SKM-1 (cell line): ENCODE measurements at regions not wholly inside any gene's neighbourhood (a gene's known extent, or its start where the extent isn't known, plus 50 kb on each side); places are given as distances from the start of the nearest gene placed in this dataset.
"Not testable (repeated sequence)": the region's sequence is repeated elsewhere in the genome, so short reads cannot be mapped to it uniquely, and the experiment has no call there.

Experiments
- DNase-seq: peaks from one replicate; lab custom pipeline; 2025; ENCODE audit not compliant: unreplicated experiment; lab: John Stamatoyannopoulos, UW

DNA sequence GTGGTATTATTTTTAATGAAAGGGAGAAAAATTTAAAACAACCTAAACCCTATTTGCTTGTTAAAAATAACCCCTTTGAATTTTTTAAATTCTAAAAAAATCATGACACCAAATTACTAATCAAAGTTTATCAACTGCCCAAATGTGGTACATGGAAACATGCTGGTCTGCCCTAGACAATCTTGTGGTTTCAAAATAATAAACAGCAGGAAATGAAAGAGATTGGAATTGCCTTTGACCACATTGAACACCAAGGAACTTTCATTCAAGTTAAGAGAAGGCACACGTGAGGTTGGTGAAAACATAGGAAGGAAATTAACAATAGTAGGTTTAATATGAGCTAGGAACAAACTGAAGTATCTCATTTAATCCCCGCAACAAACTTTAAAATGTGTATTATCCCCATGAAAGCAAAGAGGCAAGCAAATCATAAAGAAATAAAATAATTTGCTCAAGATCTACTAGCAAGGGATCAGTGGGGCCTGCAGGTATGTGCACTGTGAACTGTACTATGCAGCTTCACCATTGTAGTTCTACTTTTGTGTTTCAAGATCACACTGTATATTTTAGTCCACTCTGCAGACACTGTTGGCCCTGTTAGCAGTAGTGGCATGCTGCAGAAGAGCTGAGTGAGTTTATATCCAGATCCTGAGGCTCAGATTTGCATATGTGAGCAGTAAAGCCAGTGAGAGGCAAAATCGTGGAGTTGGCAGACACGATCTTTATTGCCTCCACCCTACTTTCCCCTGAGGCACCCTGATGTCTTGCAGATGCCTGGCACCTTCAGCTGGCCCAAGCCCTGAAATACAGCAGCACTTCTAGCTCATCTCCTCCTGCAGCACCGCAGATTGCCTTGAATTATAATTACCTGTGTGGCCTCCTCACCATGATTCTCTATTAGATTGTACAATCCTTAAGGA lies 157.8 kb upstream of the TENT5A start:
- no peak for DNase-seq

DNA sequence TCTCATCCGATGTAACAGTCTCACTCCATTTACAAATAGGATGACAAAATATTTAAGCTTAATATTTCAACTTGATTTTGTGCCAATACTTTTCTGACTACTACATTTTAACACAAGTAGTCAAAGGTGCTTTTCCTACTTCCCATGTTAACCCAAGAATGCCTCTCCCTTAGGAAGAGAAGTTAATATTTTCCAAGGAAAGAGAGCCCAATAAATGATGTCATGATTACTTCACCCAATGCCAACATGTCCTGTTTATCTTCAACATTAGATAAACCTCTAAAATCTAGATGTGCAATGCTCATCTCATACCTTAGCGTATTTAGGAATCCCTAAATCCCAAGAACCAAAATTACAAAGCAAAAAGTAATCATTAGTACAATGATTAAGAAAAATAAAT lies 156.7 kb upstream of the TENT5A start:
- no peak for DNase-seq

DNA sequence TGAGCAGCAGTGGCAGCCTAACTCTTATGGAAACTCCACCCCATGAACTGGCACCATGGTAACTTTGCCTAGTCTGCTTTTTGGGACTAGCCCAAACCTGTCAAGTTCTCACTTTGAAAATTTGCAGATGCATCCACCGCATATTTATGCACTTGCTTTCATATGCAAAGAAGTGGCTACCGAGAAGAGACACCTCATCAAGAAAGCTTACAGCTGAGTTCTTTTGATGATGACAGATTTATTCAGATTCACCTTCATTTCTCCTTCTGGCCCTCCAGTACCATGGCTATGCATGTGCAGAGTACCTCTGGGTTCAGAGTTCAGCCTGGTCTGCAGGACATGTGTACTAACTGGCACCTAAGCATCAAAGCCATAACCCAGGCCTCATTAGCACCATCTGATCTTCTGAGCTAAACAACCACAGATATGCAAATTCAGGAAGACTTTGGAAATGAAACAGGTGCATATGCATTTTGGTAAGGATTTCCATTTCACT lies 154.3 kb upstream of the TENT5A start:
- DNase-seq: no peak

DNA sequence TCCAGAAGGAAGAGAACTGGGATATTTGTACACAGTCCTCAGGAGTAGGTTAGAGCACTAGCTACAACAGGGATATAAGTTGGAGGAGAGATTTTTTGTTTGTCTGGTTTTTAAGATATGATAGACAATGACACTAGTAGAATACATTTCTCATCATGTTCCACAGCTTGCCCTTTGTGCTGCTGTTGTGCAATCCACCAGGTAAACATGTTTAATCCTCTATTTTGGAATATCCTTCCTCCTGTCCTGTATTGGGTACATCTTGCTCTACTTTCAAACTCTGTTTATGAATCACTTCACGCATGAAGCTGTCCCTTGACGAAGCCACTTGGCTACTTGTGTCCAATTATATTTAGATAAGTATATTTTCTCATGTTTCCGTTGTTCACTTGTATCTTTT lies 153.6 kb upstream of the TENT5A start:
- DNase-seq: no peak

DNA sequence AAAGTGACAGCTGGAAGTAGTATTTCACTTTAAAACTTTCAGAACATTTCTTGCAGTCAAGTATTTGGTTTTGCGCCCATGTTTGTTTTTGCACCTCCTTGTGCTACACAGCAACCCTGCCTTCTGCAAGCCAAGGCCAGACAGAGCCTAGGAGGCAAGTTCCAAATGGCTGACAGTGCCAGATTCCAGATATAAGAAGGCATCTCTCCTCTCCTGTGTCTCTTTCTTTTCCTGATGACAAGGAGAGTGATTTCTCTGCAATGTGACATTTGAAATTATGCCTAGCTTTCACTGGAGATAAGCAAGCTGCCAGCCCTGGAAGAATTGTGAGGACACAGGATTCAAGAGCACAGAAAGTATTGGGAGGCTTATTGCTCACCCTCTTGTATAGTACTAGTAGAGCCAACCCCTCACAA lies 149.1 kb upstream of the TENT5A start:
- no peak for DNase-seq

DNA sequence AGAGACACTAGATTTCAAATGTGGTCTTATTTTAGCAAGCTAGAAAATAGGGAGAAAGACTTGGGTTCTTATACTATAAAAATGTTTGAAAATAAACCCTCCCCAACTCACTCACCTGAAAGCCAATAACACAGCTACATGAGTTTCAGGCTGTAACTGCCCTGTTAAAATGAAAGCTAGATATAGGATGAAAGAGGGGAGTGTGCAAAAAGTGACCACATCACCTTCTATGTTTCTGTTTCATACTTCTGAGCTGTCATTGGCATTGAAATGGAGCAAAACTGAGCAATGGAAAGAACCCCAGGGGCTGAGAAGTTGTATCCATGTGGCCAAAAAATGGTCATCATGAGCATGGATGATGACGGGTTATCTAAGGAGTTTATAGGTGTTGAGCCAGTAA lies 148.1 kb upstream of the TENT5A start:
- no peak for DNase-seq

DNA sequence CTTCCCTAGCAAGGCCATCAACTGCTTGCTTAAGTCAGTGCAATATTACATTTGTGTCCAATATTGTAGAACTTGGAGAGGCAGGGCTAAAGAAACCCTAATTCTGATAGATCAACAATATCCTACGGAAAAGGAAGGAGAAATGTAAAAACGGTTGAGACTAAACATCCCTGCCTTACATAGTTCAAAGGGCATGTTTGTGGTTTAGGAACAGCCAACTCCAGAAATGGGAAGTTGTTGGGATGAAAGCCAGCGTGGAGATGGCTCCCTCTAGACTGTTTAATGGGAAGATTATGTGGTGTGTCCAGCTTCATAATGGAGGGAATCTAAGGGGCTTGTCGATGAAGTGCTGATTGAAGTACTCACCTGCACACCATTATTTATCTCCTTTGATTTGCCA lies 145.3 kb upstream of the TENT5A start:
- DNase-seq: no peak

DNA sequence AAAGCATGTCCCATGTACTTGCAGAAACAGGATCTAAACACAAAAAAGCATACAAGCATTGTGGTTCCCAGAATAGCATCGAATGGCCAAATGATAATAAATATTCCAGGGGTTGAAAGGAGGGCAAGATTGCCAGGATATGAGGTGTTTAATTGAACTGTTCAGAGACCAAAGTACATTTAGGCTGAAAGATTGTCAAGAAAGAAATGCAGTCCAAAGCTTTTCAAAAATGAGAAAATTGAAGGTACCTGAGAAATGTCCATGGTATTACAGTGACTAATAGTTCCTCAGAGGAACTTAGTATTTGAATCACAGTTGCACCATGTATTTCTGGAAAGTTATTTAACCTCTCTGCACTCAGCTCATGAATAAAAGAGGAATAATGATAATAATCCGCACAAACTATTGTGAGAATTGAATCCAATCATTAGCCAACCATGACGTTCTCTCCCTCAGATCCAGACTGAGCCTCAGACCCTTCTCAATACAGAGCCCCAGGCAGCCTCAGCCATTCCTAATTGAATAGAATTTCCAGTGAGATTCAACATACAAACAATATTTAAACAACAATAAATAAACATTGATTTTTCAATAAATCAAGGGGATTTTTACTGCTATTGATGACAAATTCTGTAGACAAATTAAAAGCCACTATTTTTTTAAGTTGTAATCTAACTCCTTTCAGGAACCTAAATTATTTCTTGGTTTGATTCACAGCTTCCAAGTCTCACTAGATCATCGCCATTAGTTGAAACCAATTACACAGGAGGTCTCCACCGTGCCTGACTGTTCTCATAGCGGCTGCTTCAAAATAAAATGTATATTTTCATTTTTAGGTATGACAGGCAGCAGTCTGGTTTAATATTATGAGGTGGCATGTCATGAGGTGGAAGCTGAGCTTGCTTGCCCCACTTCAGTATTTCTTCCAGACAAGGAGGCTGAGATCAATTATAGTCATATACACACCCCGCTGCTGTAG lies 144.3 kb upstream of the TENT5A start:
- DNase-seq: no peak

DNA sequence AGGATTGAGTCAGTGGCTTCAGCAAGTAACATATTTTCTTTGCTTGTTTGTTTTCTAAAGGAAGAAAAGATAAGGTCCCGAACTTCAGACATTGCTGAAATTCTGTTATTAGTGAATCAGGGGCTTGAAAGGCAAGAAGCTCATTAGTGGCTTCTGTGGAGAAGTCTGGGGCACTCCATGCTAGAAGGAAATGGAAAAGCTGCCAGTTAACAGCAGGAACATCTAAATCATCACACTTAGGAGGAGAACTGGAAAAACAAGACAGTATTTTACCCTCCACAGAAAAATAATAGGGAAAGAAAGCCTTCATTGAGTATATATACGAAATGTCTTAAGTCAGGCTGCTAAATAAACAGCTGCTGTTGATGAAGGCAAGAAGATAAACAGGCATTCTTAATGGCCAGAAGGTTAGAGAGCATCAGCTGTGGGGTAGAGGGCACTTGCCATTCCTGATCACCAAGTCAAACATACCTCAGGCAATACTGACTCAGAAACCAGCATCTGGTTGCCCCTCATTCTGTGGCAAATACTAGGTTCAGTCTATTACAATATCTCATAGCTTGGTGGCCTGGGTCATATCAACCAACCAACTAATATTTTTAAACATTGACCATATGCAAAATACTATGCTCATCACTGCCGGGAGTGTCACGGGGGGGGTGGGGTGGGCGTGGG lies 143.2 kb upstream of the TENT5A start:
- DNase-seq: no peak

DNA sequence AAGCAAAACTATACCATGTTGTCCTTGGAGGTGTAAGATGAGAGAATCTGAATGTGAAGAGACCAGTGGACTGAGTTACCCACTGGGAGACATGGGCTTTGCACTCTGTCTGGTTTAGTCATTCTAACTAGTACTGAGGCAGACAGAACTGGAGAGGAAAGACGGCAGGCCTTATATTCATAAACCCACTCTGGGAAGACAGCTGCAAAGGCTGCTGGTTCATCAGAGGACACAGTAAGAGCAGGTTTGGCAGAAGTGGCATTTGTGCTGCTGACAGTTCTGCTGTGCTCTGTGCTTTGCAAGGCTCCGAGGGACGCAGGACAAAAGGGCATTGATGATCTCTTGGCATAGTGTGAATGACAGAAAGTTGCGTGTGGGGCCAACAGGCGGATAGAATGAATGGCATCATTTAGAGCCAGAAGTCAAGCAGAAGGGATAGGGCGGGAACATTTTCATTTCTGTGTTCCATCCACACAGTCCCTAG lies 142.3 kb upstream of the TENT5A start:
- DNase-seq: no peak

DNA sequence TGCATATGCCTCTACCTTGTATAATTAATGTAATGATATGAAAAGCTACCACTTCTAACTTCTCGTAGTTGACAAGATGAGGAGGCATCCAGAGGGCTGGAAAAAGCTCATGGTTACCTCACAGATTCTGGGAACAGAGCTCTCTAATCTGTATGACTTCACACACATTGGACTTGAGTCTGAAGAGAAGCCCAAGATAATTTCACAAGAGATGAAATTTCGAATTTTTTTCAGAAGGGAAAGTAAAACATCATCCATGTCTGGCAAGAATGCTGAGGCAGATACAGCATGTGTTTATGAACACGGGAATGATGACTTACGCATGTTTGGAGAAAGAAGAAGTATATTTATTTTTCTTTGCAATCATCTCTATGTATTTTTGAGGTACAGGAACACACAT lies 141.8 kb upstream of the TENT5A start:
- no peak for DNase-seq

DNA sequence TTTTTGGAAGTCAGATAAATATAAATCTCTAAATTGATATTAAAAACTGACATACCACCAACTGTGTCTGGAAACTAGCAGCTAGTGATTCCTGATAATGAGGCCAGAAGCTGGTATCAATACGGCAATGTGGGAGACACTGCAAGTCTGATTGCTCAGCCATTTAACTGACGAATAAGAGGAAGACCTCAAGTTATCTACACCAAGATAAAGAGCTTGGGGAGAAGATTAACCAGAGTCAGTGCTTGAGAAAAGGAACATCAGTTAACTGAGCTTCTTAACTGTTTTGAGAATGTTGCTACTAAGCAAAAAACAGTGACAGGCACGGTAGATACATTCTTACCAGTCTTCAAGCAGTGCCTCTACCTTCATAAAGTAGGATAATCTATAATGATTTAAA lies 140.4 kb upstream of the TENT5A start:
- no peak for DNase-seq

DNA sequence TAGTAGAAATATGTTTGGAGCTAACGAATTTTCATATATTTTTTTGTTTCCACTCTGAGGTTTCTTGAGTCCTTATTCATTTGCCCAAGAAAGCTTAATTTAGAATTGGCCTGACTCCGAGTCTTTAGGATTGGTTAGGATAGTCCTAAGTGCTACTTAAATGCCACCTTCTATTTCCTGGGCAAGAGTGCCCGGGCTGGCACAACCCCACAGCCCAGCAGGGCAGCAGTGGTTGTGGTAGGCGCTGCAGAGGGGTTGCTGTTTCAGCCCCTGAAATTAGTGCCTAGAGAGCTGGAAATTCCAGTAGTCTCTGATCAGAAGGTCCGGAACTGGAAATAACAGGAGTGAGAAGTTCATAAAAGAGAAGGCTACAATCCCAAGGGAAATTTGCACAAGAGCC lies 139.4 kb upstream of the TENT5A start:
- no peak for DNase-seq

DNA sequence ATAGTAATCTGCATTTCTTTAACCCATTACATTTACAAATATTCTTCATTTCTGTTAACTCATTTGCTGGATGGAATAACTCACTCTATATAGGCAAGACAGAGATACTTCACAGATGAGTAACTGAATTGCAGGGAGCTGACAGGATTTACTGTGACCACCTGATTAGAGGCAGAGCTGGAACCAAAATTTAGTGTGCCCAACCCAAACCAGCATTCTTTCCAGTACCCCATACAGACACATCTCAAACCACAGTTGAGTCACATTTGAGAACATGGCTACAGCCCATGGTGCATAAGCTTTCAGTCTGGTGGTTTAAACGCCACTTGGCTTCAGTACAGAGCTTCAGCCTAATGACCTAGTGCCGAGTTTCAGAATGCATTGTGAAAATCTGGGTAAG lies 138.4 kb upstream of the TENT5A start:
- DNase-seq: no peak

DNA sequence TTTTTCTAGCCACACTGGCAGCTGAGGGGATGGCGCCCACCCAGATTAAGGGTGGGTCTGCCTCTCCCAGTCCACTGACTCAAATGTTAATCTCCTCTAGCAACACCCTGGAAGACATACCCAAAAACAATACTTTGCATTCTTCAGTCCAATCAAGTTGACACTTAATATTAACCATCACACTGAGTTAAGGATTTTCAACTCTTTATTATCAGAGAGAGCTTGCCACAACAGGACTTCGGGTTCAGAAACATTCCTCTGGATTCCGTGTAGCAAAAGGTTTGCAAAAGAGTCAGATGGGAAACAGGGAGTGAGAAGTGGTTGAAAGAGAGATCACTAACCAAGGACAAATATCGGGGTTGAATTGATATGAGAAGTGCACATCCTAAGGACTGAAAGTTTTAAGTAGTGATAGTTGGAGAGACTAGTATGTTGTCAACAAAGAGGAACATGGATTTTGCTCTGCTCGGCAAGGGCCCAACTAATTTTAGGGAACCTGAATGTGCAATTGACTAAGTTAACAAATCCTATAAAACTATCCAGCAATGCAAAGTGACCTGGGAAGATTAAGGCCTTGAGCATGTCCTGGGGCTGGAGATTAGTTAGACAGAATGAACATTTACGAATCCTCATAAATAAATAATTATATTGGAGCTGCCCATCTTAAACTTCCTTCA lies 137.0 kb upstream of the TENT5A start:
- DNase-seq: no peak

DNA sequence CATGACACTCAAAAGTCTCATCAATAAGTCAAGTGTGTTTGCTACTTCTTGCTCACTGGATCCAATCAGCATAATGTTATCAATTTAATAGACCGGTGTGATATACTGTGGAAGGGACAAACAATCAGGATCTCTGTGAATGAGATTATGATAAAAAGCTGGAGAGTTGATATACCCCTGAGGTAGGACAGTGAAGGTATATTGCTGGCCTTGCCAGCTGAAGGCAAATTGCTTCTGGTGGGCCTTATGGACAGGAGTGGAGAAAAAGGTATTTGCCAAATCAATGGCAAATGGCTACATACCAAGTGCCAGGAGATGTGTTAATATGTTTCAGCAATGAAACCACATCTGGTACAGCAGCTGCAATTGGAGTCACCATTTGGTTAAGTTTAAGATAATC lies 134.4 kb upstream of the TENT5A start:
- not testable (repeated sequence) for DNase-seq

DNA sequence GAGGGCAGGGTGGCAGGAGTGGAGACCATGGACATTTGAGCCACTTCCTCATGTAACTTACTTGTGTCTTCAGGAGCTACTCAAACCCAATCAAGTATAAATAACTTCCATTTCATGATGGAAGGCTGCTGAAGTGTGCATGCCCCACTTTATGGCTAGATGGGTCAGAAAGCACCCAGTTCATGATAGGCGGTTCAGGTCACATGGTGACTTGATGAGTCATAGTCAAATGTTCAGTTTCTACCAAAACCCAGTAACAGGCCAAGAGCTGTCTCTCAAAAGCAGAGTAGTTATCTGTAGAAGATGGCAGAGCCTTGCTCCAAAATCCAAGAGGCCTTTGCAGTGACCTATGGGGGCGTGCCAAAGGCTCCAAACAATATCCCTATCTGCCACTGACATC lies 133.7 kb upstream of the TENT5A start:
- DNase-seq: no peak

DNA sequence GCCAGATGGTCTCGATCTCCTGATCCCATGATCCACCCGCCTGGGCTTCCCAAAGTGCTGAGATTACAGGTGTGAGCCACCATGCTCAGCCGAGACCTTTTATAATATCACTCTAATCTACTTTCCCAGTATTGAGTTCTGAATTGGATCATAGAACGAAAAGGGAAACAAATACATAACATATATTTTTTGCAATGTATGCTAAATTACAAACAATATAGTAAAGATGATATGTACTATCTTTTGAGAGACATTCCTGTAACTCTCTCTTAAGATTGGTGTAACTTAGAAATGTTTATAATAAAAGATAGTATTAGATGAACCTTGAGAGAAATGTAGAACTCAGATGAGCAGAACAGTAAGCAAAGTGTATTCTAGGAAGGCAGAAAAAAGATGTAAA lies 129.2 kb upstream of the TENT5A start:
- no peak for DNase-seq

DNA sequence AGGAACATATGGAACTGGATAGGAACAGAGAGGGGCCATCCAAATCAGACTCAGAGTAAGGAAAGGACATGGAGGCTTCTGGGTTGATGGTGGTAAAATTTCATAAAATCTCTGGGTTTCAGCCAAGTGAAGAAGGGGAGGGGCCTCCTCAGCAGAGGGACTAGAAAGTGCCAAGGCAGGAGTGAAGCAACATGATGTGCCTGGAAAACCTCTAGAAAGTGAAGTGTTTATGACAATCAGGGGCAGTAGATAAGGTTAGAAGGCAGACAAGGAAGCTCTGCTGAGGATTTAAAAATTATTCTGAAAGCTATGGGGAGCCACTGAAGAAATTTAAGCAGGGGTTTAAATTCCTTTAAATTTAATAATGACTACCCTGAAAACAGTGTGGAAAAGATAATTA lies 126.0 kb upstream of the TENT5A start:
- no peak for DNase-seq

DNA sequence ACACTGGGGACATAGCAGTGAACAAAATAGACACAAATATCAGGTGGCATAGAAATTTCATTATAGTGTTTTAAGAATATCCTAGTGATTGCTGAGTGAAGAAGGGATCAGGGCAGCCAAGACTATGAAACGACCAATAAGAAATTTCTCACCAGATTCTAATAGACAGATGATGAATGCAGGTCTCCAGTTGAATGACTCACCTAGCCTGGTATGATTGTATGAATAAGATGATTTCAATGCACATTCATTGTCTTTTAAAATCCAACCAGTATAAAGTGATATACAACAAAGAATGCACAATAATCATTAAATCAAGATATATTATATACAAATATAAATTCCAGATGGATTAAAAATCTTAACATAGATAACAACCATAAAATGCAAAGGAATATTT lies 124.5 kb upstream of the TENT5A start:
- DNase-seq: no peak
